SK-N-MC (cell line): ENCODE measurements at regions not wholly inside any gene's neighbourhood (a gene's known extent, or its start where the extent isn't known, plus 50 kb on each side); places are given as distances from the start of the nearest gene placed in this dataset.

Experiments
- DNase-seq: peaks from one replicate; pipeline ENCODE4 v3.0.0-alpha.2; 2011; ENCODE audit warnings: low read depth, low spot score
- H3K27ac ChIP-seq: fragments of 200-600 bp; sonication (generic); 2 replicates; pipeline ENCODE4 v1.5.1; 2016; ENCODE audit warnings: mixed run types
- H3K36me3 ChIP-seq: fragments of 200-600 bp; sonication (generic); 2 replicates; pipeline ENCODE4 v1.6.1; 2017; ENCODE audit warnings: antibody characterized with exemption, low read length, mixed read lengths; ENCODE audit not compliant: insufficient read depth
- H3K4me3 ChIP-seq: fragments of 200-600 bp; sonication (generic); 2 replicates; pipeline ENCODE4 v1.5.1; 2016
- H3K9ac ChIP-seq: fragments of 200-600 bp; sonication (generic); 2 replicates; pipeline ENCODE4 v1.8.0; 2017; ENCODE audit warnings: mixed run types, mixed read lengths; ENCODE audit not compliant: insufficient read length
- H3K9me3 ChIP-seq: fragments of 200-600 bp; sonication (generic); 2 replicates; pipeline ENCODE4 v1.6.1; 2017; ENCODE audit warnings: low read depth, mild to moderate bottlenecking, antibody characterized with exemption, low read length, moderate library complexity, mixed read lengths
- EZH2 ChIP-seq: fragments of 200-600 bp; sonication (generic); IDR thresholded peaks from one replicate; pipeline ENCODE4 v1.6.1; 2017; ENCODE audit warnings: antibody characterized with exemption
- FOXP2 ChIP-seq: optimal IDR thresholded peaks from 2 replicates; pipeline ENCODE3; 2011; ENCODE audit warnings: mild to moderate bottlenecking, moderate library complexity; ENCODE audit not compliant: insufficient read depth; ENCODE audit errors: extremely low read length, control extremely low read depth
- POLR2AphosphoS5 ChIP-seq: IDR thresholded peaks from 2 replicates; pipeline ENCODE4 v1.6.1; 2012; ENCODE audit warnings: mild to moderate bottlenecking, low read depth, low read length, borderline replicate concordance

DNA sequence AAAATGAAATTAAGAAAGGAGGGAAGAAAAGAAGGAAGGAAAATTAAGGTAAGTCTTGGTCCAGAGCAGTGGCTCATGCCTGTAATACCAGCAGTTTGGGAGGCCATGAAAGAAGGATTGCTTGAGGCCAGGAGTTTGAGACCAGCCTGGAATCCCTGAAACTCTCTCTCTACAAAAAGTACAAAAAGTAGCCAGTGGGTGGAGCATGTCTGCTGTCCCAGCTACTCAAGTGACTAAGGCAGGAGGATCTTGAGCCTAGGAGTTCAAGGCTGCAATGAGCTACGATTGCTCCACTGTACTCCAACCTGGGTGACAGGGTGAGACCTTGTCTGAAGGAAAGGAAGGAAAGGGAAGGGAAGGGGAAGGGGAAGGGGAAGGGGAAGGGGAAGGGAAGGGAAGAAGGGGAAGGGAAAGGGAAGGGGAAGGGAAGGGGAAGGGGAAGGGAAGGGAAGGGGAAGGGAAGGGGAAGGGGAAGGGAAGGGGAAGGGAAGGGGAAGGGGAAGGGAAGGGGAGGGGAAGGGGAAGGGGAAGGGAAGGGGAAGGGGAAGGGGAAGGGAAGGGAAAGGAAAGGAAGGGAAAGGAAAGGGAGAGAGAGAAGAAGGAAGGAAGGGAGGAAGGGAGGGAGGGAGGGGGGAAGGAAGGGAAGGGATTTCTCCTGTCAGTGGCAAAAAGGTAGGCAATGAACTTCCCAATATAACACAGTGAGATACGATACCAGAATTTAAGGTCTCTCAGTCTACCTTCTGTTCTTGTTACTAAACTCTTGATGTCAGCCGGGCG is 412.8 kb downstream of the CMPK2 start:
- Histone ChIP-seq H3K9me3 (no peaks in the 10 kb centered on the region), H3K9ac (no peak overlapping the region), H3K4me3 (no peak overlapping the region), H3K27ac (no peak overlapping the region), H3K36me3 (no peaks in the 10 kb centered on the region)
- DNase-seq, result no peak
- TF ChIP-seq POLR2AphosphoS5, result no peak
- no peak for TF ChIP-seq EZH2
- TF ChIP-seq FOXP2, result no peak

- Histone ChIP-seq H3K9me3 (no peaks in the 10 kb centered on the region), H3K4me3 (peak overlapping the region; percentile 48), H3K9ac (no peak overlapping the region), H3K36me3 (no peaks in the 10 kb centered on the region), H3K27ac (peak overlapping the region; percentile 40; the same call in 1 of the 2 replicates)
- peak; percentile 44 for DNase-seq
- TF ChIP-seq FOXP2, result no peak
- TF ChIP-seq POLR2AphosphoS5, result no peak
- TF ChIP-seq EZH2, result no peak
Observed at GRCh38 chr2:6454286-6454990, 411.3 kb downstream of the CMPK2 start.

GRCh38 chr2:6459138-6459537 is 406.6 kb downstream of the CMPK2 start:
- no peak for DNase-seq
- Histone ChIP-seq H3K9ac (no peak overlapping the region), H3K4me3 (no peak overlapping the region), H3K27ac (no peak overlapping the region), H3K9me3 (no peaks in the 10 kb centered on the region), H3K36me3 (no peaks in the 10 kb centered on the region)
- TF ChIP-seq POLR2AphosphoS5 (no peak), FOXP2 (no peak), EZH2 (no peak)

DNA sequence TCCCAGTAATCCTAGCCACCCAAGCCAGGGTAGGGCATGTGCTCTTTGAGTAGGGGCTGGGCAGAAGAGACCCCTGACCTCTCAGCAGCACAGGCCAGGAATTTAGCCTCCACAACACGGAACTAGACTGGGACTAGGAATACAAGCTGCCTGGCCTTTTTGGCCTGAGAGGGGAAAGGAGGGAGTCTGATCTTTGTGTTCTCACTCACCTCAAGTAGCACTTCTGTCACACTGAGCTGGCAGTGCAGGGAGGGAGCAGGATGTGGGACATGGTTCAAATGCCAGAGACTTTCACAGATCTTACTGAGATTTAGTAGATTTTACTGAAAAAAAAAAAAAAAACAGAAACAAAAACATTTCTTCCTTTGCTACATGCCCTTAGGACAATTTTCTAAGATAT is 395.2 kb downstream of the CMPK2 start:
- Histone ChIP-seq H3K36me3 (no peaks in the 10 kb centered on the region), H3K9me3 (peaks cover 6% of the 10 kb centered on the region; the same call in 1 of the 2 replicates), H3K9ac (no peak overlapping the region), H3K27ac (no peak overlapping the region), H3K4me3 (no peak overlapping the region)
- no peak for DNase-seq
- TF ChIP-seq POLR2AphosphoS5, result no peak

- Histone ChIP-seq H3K27ac (no peak overlapping the region), H3K9me3 (peaks cover 6% of the 10 kb centered on the region; the same call in 1 of the 2 replicates), H3K4me3 (no peak overlapping the region), H3K36me3 (no peaks in the 10 kb centered on the region), H3K9ac (no peak overlapping the region)
- TF ChIP-seq FOXP2, result no peak
- no peak for TF ChIP-seq EZH2
- no peak for TF ChIP-seq POLR2AphosphoS5
- DNase-seq, result no peak
Observed at GRCh38 chr2:6471419-6471818, 394.3 kb downstream of the CMPK2 start.

DNA sequence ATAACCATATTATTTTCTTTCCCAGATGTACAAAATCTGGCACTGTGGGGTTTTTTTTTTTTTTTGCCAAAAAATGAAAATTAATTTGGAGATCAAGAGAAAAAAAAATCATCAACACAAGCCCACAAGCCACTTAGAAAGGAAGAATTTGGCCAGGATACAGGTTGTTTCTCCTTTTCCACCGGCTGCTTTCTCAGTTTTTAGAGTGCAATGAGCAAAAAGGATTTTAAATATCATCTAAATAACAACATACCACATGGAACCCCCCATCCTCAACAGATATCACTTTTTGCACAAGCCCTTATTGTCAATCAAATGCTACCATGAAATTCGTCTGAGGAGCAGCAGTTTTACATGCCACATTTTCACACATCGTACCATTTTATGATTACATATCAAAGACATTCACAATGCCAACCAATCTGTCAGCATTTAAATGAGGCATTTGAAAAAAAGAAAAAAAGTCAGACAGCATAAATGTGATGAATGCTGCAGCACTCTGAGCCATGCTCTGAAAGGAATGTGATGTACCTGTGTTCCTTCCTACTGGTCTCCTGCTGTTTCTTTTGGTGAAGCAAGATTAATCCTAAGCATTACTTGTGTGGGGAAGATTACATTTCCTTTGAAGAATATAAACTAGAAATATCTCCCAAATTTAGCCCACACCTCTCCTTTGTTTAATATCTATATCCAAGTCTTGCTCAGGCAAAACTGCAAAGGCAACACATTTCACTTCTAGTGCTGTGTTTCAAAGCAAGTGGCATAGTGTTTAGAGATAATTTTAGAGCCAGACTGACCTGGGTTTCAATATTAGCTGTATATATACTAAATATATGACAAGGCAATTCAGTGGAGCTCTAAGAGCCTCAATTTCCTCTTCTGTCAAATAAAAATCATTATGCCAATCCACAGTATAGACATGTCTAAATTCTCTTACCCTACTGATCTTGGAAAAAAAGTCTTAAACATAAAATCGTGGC is 391.3 kb downstream of the CMPK2 start:
- DNase-seq, result no peak
- Histone ChIP-seq H3K9ac (no peak overlapping the region), H3K4me3 (no peak overlapping the region), H3K36me3 (no peaks in the 10 kb centered on the region), H3K9me3 (peaks cover 3% of the 10 kb centered on the region; the same call in 1 of the 2 replicates), H3K27ac (no peak overlapping the region)
- TF ChIP-seq EZH2 (no peak), FOXP2 (no peak), POLR2AphosphoS5 (no peak)

GRCh38 chr2:6475155-6475940 is 390.4 kb downstream of the CMPK2 start:
- H3K36me3 ChIP-seq, result no peaks in the 10 kb centered on the region
- H3K9ac ChIP-seq, result no peak overlapping the region
- TF ChIP-seq POLR2AphosphoS5 (no peak), FOXP2 (no peak), EZH2 (no peak)
- H3K4me3 ChIP-seq, result no peak overlapping the region
- no peak overlapping the region for H3K27ac ChIP-seq
- no peak for DNase-seq
- no peaks in the 10 kb centered on the region; the same call in 1 of the 2 replicates for H3K9me3 ChIP-seq
